T-helper 2 cell treated with Interferon-gamma antibody and Interleukin-4, amounts not matched to agents 5 μg/mL and 100 μg/mL, for 36 hours (primary cell): ENCODE measurements at regions not wholly inside any gene's neighbourhood (a gene's known extent, or its start where the extent isn't known, plus 50 kb on each side); places are given as distances from the start of the nearest gene placed in this dataset.
"Not testable (repeated sequence)": the region's sequence is repeated elsewhere in the genome, so short reads cannot be mapped to it uniquely, and the experiment has no call there.

Source experiments
- DNase-seq: peaks from one replicate; pipeline ENCODE4 v3.0.0; 2021; ENCODE audit warnings: low spot score
- H3K27ac Mint-ChIP-seq: one replicate; pipeline ENCODE4 v1.8.0; 2021; ENCODE audit warnings: mild to moderate bottlenecking, mixed read lengths
- H3K27me3 Mint-ChIP-seq: one replicate; pipeline ENCODE4 v1.8.0; 2021; ENCODE audit warnings: low read depth, mixed read lengths
- H3K36me3 Mint-ChIP-seq: one replicate; pipeline ENCODE4 v1.8.0; 2021; ENCODE audit warnings: low read depth, mixed read lengths
- H3K4me1 Mint-ChIP-seq: one replicate; pipeline ENCODE4 v1.8.0; 2021; ENCODE audit warnings: low read depth, mixed read lengths
- H3K4me3 Mint-ChIP-seq: one replicate; pipeline ENCODE4 v1.8.0; 2022; ENCODE audit warnings: mild to moderate bottlenecking, moderate library complexity, mixed read lengths
- H3K9me3 Mint-ChIP-seq: one replicate; pipeline ENCODE4 v1.8.0; 2021; ENCODE audit warnings: mixed read lengths

- Mint-ChIP-seq H3K27me3 (peaks cover 64% of the 10 kb centered on the region), H3K4me1 (peaks cover 13% of the 10 kb centered on the region), H3K27ac (no peak overlapping the region), H3K4me3 (no peak overlapping the region), H3K36me3 (no peaks in the 10 kb centered on the region), H3K9me3 (peaks cover 7% of the 10 kb centered on the region)
- no peak for DNase-seq
Measured at GRCh38 chr3:193960487-193961274, 175.3 kb upstream of the HES1 start.

- H3K4me3 Mint-ChIP-seq: no peak overlapping the region
- peaks cover 74% of the 10 kb centered on the region for H3K27me3 Mint-ChIP-seq
- no peak overlapping the region for H3K27ac Mint-ChIP-seq
- H3K4me1 Mint-ChIP-seq: peaks cover 13% of the 10 kb centered on the region
- H3K9me3 Mint-ChIP-seq: no peaks in the 10 kb centered on the region
- DNase-seq: peak; percentile 25
- H3K36me3 Mint-ChIP-seq: no peaks in the 10 kb centered on the region
Measured at GRCh38 chr3:193962986-193963685, 172.8 kb upstream of the HES1 start.

- DNase-seq: peak; percentile 46
- H3K27me3 Mint-ChIP-seq: peaks cover 80% of the 10 kb centered on the region
- H3K9me3 Mint-ChIP-seq: no peaks in the 10 kb centered on the region
- no peaks in the 10 kb centered on the region for H3K36me3 Mint-ChIP-seq
- peak overlapping the region; percentile 6 for H3K4me3 Mint-ChIP-seq
- peaks cover 13% of the 10 kb centered on the region for H3K4me1 Mint-ChIP-seq
- no peak overlapping the region for H3K27ac Mint-ChIP-seq
Measured at GRCh38 chr3:193963808-193964516, 172.0 kb upstream of the HES1 start.

DNA sequence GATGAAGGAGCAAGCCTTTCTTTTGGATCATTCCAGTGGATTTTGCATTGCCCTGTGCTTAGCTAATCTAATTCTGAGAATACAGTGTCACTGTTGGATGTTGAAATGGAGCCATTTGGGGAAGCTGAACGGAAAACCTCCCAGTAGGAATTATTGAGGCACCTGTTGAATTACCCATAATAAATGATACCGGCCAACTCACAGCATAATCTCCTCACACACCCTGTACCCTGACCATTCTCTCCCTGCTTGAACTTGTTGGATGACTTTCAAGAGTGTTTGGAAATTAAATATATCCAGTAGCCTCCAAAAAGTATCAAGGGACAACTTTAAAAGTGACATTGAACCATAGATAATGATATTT is 171.4 kb upstream of the HES1 start:
- Mint-ChIP-seq H3K4me3 (no peak overlapping the region), H3K4me1 (peaks cover 13% of the 10 kb centered on the region), H3K27me3 (peaks cover 79% of the 10 kb centered on the region), H3K36me3 (no peaks in the 10 kb centered on the region), H3K27ac (no peak overlapping the region), H3K9me3 (no peaks in the 10 kb centered on the region)
- DNase-seq: no peak

GRCh38 chr3:193968380-193968974 is 167.5 kb upstream of the HES1 start:
- DNase-seq: no peak
- Mint-ChIP-seq H3K27ac (no peak overlapping the region), H3K9me3 (no peaks in the 10 kb centered on the region), H3K4me3 (no peak overlapping the region), H3K4me1 (peaks cover 24% of the 10 kb centered on the region), H3K27me3 (peaks cover 75% of the 10 kb centered on the region), H3K36me3 (no peaks in the 10 kb centered on the region)

DNA sequence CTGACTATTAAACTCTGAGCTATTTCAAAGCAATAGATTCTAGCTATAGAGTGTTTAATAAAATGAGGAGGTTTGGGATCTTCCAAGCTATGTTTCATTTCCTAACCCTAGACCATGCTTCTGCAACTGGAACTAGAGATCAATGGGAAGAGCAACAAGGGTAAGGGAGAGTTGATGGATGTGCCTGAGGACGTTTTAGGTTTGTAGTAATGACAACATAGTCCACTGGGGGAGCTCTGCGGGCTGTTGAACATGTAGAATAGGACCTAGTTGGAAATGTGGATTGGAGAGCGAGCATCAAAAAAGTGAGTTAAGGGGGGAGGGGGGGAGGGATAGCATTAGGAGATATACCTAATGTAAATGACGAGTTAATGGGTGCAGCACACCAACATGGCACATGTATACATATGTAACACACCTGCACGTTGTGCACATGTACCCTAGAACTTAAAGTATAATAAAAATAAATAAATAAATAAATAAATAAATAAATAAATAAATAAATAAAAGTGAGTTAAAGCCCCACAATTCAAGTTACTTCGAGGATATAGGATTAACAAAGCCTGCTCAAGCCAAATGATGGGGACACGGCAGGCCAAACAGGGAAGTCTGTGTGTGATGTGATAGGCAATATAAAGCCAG is 165.7 kb upstream of the HES1 start:
- H3K27ac Mint-ChIP-seq: not testable (repeated sequence)
- H3K27me3 Mint-ChIP-seq: peaks cover 74% of the 10 kb centered on the region

DNA sequence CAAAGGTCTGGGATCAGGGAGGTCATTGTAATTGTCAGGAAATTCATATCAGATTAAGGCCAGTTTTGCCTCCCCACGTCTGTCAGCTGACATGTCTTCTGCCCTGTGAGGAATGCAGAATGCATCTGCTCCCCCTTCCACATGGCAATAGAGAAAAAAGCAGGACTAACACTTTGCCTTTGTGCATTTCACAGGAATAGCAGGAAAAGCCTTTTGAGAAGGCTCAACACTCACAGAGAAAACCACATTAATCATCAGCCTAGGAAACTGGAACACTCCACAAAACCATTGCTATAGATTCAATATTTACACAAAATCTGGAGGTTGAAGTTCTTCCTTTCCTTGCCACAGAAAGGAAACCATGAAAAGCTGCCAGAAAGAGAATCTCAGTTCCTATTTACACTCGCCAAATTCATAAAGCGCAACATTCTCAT is 165.2 kb upstream of the HES1 start:
- Mint-ChIP-seq H3K27me3 (peaks cover 70% of the 10 kb centered on the region), H3K9me3 (no peaks in the 10 kb centered on the region), H3K4me1 (peaks cover 11% of the 10 kb centered on the region), H3K27ac (no peak overlapping the region), H3K4me3 (no peak overlapping the region), H3K36me3 (no peaks in the 10 kb centered on the region)
- DNase-seq: no peak

More for the DNA sequence above, 165.7 kb upstream of the HES1 start:
- not testable (repeated sequence) for H3K4me3 Mint-ChIP-seq, H3K36me3 Mint-ChIP-seq, H3K9me3 Mint-ChIP-seq, DNase-seq
- H3K4me1 Mint-ChIP-seq: peaks cover 11% of the 10 kb centered on the region

DNA sequence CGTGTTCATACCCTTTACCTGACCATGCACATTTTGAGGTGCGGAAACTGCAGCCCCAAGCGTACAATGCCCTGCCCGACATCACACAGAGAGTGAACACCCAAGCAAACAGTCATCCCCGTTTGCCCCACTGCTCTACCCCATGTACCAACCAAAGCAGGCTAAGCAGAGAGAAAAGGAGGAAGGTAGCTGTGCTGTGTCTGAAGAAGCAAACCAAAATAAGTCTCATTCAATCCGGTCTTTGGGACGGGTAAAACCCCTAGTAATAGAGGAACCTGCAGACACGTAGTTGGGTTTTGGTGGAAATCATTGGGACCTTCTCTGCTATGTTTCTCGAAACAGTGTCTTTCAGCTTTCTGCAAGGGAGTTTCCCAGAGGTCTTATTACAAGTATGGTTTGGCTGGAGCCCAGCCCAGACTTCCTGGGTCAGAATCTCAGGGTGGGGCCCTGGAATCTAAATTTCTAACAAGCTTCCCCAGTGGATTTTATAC is 164.6 kb upstream of the HES1 start:
- Mint-ChIP-seq H3K36me3 (no peaks in the 10 kb centered on the region), H3K27ac (no peak overlapping the region), H3K4me3 (no peak overlapping the region), H3K9me3 (no peaks in the 10 kb centered on the region), H3K4me1 (peaks cover 11% of the 10 kb centered on the region), H3K27me3 (peaks cover 65% of the 10 kb centered on the region)
- no peak for DNase-seq

DNA sequence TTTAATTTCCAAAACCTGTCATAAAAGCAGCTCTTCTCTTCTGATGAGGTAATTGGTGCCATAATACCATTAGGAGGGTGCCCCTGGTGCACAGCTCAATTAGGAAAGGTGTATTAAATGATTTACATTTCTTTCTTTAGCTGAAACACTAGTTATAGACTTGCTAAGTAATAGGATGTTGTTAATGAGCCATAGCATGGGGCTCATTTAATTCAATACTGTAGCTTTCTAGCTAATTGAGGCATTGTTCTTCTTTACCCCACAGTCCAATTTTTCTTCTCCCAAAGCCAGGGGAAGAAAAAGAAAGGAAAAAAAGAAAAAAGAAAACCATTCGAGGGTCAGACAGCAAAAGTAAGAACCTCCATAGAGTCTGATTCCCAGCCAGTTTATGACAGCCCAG is 164.0 kb upstream of the HES1 start:
- no peak for DNase-seq
- peaks cover 11% of the 10 kb centered on the region for H3K4me1 Mint-ChIP-seq
- no peaks in the 10 kb centered on the region for H3K36me3 Mint-ChIP-seq
- no peak overlapping the region for H3K4me3 Mint-ChIP-seq
- no peak overlapping the region for H3K27ac Mint-ChIP-seq
- H3K27me3 Mint-ChIP-seq: peaks cover 59% of the 10 kb centered on the region
- H3K9me3 Mint-ChIP-seq: no peaks in the 10 kb centered on the region

- no peak for DNase-seq
- Mint-ChIP-seq H3K27me3 (peaks cover 56% of the 10 kb centered on the region), H3K36me3 (no peaks in the 10 kb centered on the region), H3K4me3 (no peak overlapping the region), H3K9me3 (no peaks in the 10 kb centered on the region), H3K27ac (no peak overlapping the region), H3K4me1 (peaks cover 11% of the 10 kb centered on the region)
Measured at GRCh38 chr3:193972832-193973231, 163.1 kb upstream of the HES1 start.

GRCh38 chr3:193974191-193974652 is 161.7 kb upstream of the HES1 start:
- H3K4me1 Mint-ChIP-seq: peaks cover 11% of the 10 kb centered on the region
- H3K9me3 Mint-ChIP-seq: no peaks in the 10 kb centered on the region
- H3K27me3 Mint-ChIP-seq: peaks cover 48% of the 10 kb centered on the region
- no peak for DNase-seq
- H3K27ac Mint-ChIP-seq: no peak overlapping the region
- no peaks in the 10 kb centered on the region for H3K36me3 Mint-ChIP-seq
- no peak overlapping the region for H3K4me3 Mint-ChIP-seq

- Mint-ChIP-seq H3K36me3 (no peaks in the 10 kb centered on the region), H3K4me1 (peaks cover 11% of the 10 kb centered on the region), H3K9me3 (no peaks in the 10 kb centered on the region), H3K27ac (no peak overlapping the region), H3K4me3 (no peak overlapping the region), H3K27me3 (peaks cover 46% of the 10 kb centered on the region)
- no peak for DNase-seq
Measured at GRCh38 chr3:193974671-193975535, 161.0 kb upstream of the HES1 start.
